Erythroblast (primary cell): ENCODE measurements at regions not wholly inside any gene's neighbourhood (a gene's known extent, or its start where the extent isn't known, plus 50 kb on each side); places are given as distances from the start of the nearest gene placed in this dataset.

ENCODE experiments used
- GATA1 ChIP-seq: IDR thresholded peaks from 2 replicates; pipeline ENCODE4 v1.6.1; 2011; ENCODE audit warnings: low read depth, mild to moderate bottlenecking, control low read depth, low read length, moderate library complexity
- POLR2A ChIP-seq: IDR thresholded peaks from 2 replicates; pipeline ENCODE4 v1.6.1; 2011; ENCODE audit warnings: mild to moderate bottlenecking, low read length

GRCh38 chr6:28748192-28748591, 175.6 kb downstream of the TRIM27 start:
- TF ChIP-seq POLR2A (no peak), GATA1 (no peak)
